WERI-Rb-1 (cell line): ENCODE measurements at regions not wholly inside any gene's neighbourhood (a gene's known extent, or its start where the extent isn't known, plus 50 kb on each side); places are given as distances from the start of the nearest gene placed in this dataset.

Experiments used
- DNase-seq: peaks from one replicate; pipeline ENCODE4 v3.0.0-alpha.2; 2020
- H3K27ac ChIP-seq: fragments of 250-450 bp; sonication (Bioruptor Pico); 2 replicates; pipeline ENCODE4 v1.5.1; 2020; ENCODE audit warnings: mild to moderate bottlenecking, moderate library complexity
- H3K27me3 ChIP-seq: fragments of 250-450 bp; sonication (Bioruptor Pico); 2 replicates; pipeline ENCODE4 v1.5.1; 2021; ENCODE audit warnings: mild to moderate bottlenecking, low read depth, moderate library complexity; ENCODE audit not compliant: insufficient read depth, severe bottlenecking
- H3K36me3 ChIP-seq: fragments of 250-450 bp; sonication (Bioruptor Pico); 2 replicates; pipeline ENCODE4 v1.5.1; 2020; ENCODE audit warnings: mild to moderate bottlenecking, moderate library complexity
- H3K4me3 ChIP-seq: 2 replicates; pipeline ENCODE4 v1.5.1; 2011; ENCODE audit warnings: low read depth, mild to moderate bottlenecking, control low read depth, low read length
- H3K9me3 ChIP-seq: fragments of 250-450 bp; sonication (Bioruptor Pico); 2 replicates; pipeline ENCODE4 v1.5.1; 2021; ENCODE audit warnings: mild to moderate bottlenecking, moderate library complexity; ENCODE audit not compliant: severe bottlenecking
- CTCF ChIP-seq: IDR thresholded peaks from 2 replicates; pipeline ENCODE4 v1.5.1; 2011; ENCODE audit warnings: low read depth, mild to moderate bottlenecking, control low read depth, inconsistent platforms, low read length

- no peaks in the 10 kb centered on the region for H3K27me3 ChIP-seq
- DNase-seq, result no peak
- TF ChIP-seq CTCF, result no peak
- no peak overlapping the region for H3K27ac ChIP-seq
- H3K4me3 ChIP-seq, result no peak overlapping the region
- no peaks in the 10 kb centered on the region for H3K36me3 ChIP-seq
- H3K9me3 ChIP-seq, result no peaks in the 10 kb centered on the region
Measured at GRCh38 chr7:49400891-49401550, 372.4 kb upstream of the VWC2 start.

GRCh38 chr7:49403844-49404243 is 369.6 kb upstream of the VWC2 start:
- no peak for DNase-seq
- Histone ChIP-seq H3K9me3 (no peaks in the 10 kb centered on the region), H3K27ac (no peak overlapping the region), H3K27me3 (no peaks in the 10 kb centered on the region), H3K4me3 (no peak overlapping the region), H3K36me3 (no peaks in the 10 kb centered on the region)
- no peak for TF ChIP-seq CTCF

GRCh38 chr7:49407205-49407604 is 366.2 kb upstream of the VWC2 start:
- Histone ChIP-seq H3K9me3 (no peaks in the 10 kb centered on the region), H3K27ac (no peak overlapping the region), H3K4me3 (no peak overlapping the region), H3K27me3 (no peaks in the 10 kb centered on the region), H3K36me3 (no peaks in the 10 kb centered on the region)
- no peak for TF ChIP-seq CTCF
- DNase-seq, result no peak

GRCh38 chr7:49417034-49417433 is 356.4 kb upstream of the VWC2 start:
- DNase-seq, result no peak
- Histone ChIP-seq H3K9me3 (no peaks in the 10 kb centered on the region), H3K27me3 (no peaks in the 10 kb centered on the region), H3K4me3 (no peak overlapping the region), H3K36me3 (no peaks in the 10 kb centered on the region), H3K27ac (no peak overlapping the region)
- no peak for TF ChIP-seq CTCF

- DNase-seq, result no peak
- Histone ChIP-seq H3K4me3 (no peak overlapping the region), H3K9me3 (no peaks in the 10 kb centered on the region), H3K27ac (no peak overlapping the region), H3K36me3 (no peaks in the 10 kb centered on the region), H3K27me3 (no peaks in the 10 kb centered on the region)
- no peak for TF ChIP-seq CTCF
Measured at GRCh38 chr7:49418963-49419362, 354.5 kb upstream of the VWC2 start.

- Histone ChIP-seq H3K36me3 (no peaks in the 10 kb centered on the region), H3K27ac (no peak overlapping the region), H3K9me3 (no peaks in the 10 kb centered on the region), H3K27me3 (no peaks in the 10 kb centered on the region), H3K4me3 (no peak overlapping the region)
- no peak for DNase-seq
- no peak for TF ChIP-seq CTCF
Measured at GRCh38 chr7:49422564-49422963, 350.9 kb upstream of the VWC2 start.
